ENCODE measurements at regions not wholly inside any gene's neighbourhood (a gene's known extent, or its start where the extent isn't known, plus 50 kb on each side); places are given as distances from the start of the nearest gene placed in this dataset.
"Not testable (repeated sequence)": the region's sequence is repeated elsewhere in the genome, so short reads cannot be mapped to it uniquely, and the experiment has no call there.

DNA sequence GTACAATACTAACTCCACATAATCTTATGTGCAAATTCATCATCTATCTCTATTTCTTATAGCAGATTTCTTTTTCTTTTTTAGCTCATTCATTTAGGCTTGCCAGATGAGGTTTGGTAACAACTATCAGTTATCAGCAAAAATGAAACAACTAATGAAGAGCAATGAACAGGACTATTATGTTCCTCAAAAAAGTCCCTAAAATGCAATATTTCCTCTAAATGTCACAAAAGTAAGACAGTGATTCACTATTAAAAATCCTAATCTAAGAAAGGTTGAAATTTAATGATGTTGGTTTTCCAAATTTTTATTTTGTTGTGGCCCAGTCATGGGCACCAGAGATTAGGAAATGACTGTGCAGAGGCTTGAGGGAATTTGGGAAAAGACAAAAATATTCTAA is 135.3 kb downstream of the PPIAL4G start:
- DNase-seq (ENCODE audit: low read depth in 4 of 6, low spot score in 6 of 6): no peak
- Histone ChIP-seq H3K27ac (ENCODE audit: low read depth, low read length) (no peak overlapping the region), H3K9me3 (ENCODE audit: control insufficient read depth, insufficient read depth, low read length) (no peaks in the 10 kb centered on the region), H3K36me3 (ENCODE audit: control insufficient read depth, insufficient read depth, low read length) (no peaks in the 10 kb centered on the region), H3K4me3 (ENCODE audit: low read depth, low read length) (no peak overlapping the region), H3K27me3 (ENCODE audit: control insufficient read depth, insufficient read depth, low read length) (peaks cover 32% of the 10 kb centered on the region), H3K4me1 (ENCODE audit: control insufficient read depth, insufficient read depth, low read length) (no peaks in the 10 kb centered on the region)

DNA sequence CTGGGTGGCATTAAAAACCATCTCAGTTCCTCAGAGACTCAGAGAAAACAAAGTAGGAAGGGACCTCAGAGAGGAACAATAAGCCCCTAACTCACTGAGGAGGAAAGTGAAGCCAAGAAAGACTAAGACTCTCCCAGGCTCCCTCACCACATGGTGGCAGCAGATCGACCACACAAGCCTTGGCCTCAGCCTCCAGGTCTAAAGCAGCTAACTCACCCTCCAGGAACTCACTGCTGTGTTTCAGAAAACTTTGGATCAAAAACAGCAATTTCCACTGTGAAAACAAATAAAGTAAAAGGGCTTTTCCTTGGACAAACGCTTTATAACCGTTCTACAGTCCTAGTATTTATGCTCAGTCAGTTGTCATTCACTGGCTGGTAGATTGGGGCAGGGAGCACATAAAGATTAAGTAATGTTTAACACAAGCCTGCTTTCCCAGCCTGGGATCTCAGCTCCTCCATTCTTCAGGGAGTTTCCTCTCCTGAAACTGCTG is 137.4 kb downstream of the PPIAL4G start:
- DNase-seq (ENCODE audit: low read depth in 4 of 6, low spot score in 6 of 6): peak in 2 of 6 donors; percentile 43 to 53
- not testable (repeated sequence) for H3K36me3 ChIP-seq (ENCODE audit: control insufficient read depth, insufficient read depth, low read length)

DNA sequence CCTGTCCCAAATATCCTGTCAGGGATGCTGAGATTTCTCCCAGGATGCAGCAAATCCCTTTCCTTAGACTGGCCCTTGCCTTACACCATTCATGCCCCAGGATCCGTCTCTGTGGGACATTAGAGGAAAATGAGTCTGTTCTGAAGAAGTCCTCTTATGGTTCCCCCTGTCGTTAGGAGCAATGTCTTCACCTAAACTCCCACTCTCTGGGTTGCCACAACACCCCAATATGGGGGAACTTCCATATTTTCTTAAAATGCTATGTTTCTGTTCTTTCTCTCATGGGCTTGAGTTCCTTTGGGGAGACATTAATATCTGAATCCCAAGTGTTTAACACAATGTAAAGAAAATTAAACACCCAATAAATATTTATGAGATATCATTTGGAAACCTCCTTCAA is 138.5 kb downstream of the PPIAL4G start:
- not testable (repeated sequence) for H3K27me3 ChIP-seq (ENCODE audit: control insufficient read depth, insufficient read depth, low read length); H3K36me3 ChIP-seq (ENCODE audit: control insufficient read depth, insufficient read depth, low read length); H3K9me3 ChIP-seq (ENCODE audit: control insufficient read depth, insufficient read depth, low read length); H3K27ac ChIP-seq (ENCODE audit: low read depth, low read length); H3K4me1 ChIP-seq (ENCODE audit: control insufficient read depth, insufficient read depth, low read length); DNase-seq (ENCODE audit: low read depth in 4 of 6, low spot score in 6 of 6); H3K4me3 ChIP-seq (ENCODE audit: low read depth, low read length)
- no CpG with 5 or more reads among the region's 2 CpGs for WGBS (ENCODE audit: insufficient coverage)

More for the DNA sequence above, 137.4 kb downstream of the PPIAL4G start:
- 0% methylated on average over 1 of the region's 3 CpGs for WGBS (ENCODE audit: insufficient coverage)
- H3K9me3 ChIP-seq (ENCODE audit: control insufficient read depth, insufficient read depth, low read length); H3K27ac ChIP-seq (ENCODE audit: low read depth, low read length); H3K4me1 ChIP-seq (ENCODE audit: control insufficient read depth, insufficient read depth, low read length); H3K4me3 ChIP-seq (ENCODE audit: low read depth, low read length): not testable (repeated sequence)
- H3K27me3 ChIP-seq (ENCODE audit: control insufficient read depth, insufficient read depth, low read length): peaks cover 11% of the 10 kb centered on the region

DNA sequence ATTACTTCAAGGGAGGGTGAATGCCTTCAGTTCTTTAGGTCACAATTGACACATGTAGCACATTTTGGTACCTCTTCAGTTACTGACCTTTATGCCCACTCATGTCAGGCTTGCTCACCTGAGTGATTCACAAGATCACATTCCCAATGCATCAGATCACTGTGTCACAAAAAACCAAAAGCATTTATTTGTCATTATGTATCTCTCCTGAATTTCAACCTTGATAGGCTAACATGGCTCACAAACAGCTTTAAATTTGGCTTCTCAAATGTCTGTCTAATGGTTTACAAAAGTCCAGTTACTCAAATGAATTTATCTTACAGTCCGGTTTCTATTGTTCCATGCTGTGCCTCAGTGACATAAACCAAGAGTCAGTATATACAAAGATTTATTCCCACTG is 141.4 kb downstream of the PPIAL4G start:
- H3K4me1 ChIP-seq (ENCODE audit: control insufficient read depth, insufficient read depth, low read length); DNase-seq (ENCODE audit: low read depth in 4 of 6, low spot score in 6 of 6); H3K27ac ChIP-seq (ENCODE audit: low read depth, low read length); H3K9me3 ChIP-seq (ENCODE audit: control insufficient read depth, insufficient read depth, low read length); H3K4me3 ChIP-seq (ENCODE audit: low read depth, low read length); H3K36me3 ChIP-seq (ENCODE audit: control insufficient read depth, insufficient read depth, low read length); H3K27me3 ChIP-seq (ENCODE audit: control insufficient read depth, insufficient read depth, low read length): not testable (repeated sequence)
- WGBS (ENCODE audit: insufficient coverage): no CpG with 5 or more reads among the region's 1 CpG

DNA sequence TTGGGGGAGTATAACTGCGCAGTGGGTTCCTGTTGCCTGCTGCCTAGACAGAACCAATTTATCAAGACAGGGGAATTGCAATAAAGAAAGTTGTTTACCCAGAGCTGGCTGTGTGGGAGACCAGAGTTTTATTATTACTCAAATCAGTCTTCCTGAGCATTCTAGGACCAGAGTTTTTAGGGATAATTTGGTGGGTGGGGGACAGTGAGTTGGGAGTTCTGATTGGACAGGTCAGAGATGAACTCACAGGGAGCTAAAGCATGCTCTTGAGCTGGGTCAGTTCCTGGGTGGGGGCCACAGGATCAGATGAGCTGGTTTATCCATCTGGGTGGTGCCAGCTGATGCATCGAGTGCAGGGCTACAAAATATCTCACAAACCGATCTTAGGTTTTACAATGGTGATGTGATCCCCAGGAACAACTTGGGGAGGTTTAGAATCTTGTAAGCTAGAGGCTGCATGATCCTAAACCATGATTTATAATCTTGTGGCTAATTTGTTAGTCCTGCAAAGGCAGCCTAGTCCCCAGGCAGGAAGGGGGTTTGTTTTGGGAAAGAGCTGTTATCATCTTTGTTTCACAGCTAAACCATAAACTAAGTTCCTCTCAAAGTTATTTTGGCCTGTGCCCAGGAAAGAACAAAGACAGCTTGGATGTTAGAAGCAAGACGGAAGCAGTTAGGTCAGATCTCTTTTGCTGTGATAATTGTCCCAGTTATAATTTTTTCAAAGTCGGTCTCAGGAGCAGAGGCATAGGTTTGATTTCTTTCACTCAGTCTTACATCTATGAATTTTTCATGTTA is 146.8 kb downstream of the PPIAL4G start:
- not testable (repeated sequence) for H3K4me1 ChIP-seq (ENCODE audit: control insufficient read depth, insufficient read depth, low read length); H3K36me3 ChIP-seq (ENCODE audit: control insufficient read depth, insufficient read depth, low read length); DNase-seq (ENCODE audit: low read depth in 4 of 6, low spot score in 6 of 6); H3K4me3 ChIP-seq (ENCODE audit: low read depth, low read length); H3K27ac ChIP-seq (ENCODE audit: low read depth, low read length); H3K9me3 ChIP-seq (ENCODE audit: control insufficient read depth, insufficient read depth, low read length)
- peaks cover 15% of the 10 kb centered on the region for H3K27me3 ChIP-seq (ENCODE audit: control insufficient read depth, insufficient read depth, low read length)
- WGBS (ENCODE audit: insufficient coverage): 80% methylated on average over 1 of the region's 5 CpGs

DNA sequence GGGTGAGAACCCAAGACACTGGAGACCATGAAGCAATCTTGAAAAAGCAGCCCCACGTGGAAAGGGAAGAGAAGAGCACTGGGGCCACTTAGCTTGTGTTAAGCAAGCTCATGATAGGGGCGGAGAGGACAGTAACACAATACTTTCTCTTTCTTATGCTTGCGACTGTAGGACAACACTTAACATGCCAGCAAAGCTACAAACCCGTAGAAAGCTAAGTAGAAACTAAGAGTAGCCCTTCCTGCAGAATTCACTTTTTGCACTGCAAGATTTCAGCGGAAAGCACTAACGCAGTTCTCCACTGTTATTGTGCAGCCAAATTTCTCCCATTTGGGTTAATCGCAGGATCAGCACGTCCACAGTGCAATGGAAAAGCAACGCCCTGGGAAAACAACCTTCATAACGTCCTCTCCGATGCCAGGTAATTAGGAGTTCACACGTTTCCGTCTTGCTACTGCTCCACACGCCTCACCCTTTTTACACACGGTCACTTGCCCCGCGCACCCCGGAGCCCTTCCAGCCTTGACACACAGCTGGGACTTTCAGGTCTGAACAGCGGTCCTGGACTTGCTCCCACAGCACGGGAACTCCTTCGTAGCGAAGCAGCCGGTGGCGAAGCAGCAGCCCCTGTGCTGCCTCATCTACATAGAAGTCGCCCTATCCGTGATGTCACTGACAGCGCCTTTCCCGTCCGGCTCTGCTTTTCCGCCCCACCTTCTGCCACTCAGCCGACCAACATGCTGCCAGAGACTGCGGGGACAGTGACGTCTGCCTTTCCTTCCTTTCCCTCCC is 148.6 kb downstream of the PPIAL4G start:
- peaks cover 11% of the 10 kb centered on the region for H3K4me1 ChIP-seq (ENCODE audit: control insufficient read depth, insufficient read depth, low read length)
- WGBS (ENCODE audit: insufficient coverage): under 1% methylated on average over 29 of the region's 33 CpGs
- peaks cover 24% of the 10 kb centered on the region for H3K27me3 ChIP-seq (ENCODE audit: control insufficient read depth, insufficient read depth, low read length)
- H3K36me3 ChIP-seq (ENCODE audit: control insufficient read depth, insufficient read depth, low read length): no peaks in the 10 kb centered on the region
- H3K27ac ChIP-seq (ENCODE audit: low read depth, low read length): peak overlapping the region; percentile 75
- no peaks in the 10 kb centered on the region for H3K9me3 ChIP-seq (ENCODE audit: control insufficient read depth, insufficient read depth, low read length)
- peak overlapping the region; percentile 68 for H3K4me3 ChIP-seq (ENCODE audit: low read depth, low read length)
- DNase-seq (ENCODE audit: low read depth in 4 of 6, low spot score in 6 of 6): peak; percentile 43 to 95 (median 71)

DNA sequence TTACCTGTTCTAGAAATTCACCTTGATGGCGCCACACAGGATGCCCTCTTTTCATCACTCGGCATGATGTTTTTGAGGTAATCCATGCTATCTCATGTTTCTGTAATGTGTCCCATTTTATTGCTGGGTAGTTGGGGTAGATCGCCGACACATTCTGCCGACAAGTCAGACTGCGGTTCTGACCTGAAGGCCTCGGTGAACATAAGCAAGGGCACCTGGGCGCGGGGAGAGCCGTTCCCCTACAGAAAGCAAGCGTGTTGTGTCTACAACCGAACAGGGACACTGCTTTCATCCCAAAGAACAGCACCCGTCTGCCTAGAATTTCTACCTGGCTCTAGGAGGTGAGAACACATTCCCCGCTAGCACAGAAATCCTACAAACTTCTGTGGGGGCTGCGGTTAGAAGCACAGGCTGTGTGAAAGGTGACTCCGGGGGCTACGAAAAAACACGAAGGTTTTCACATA is 149.2 kb downstream of the PPIAL4G start:
- Histone ChIP-seq H3K9me3 (ENCODE audit: control insufficient read depth, insufficient read depth, low read length) (no peaks in the 10 kb centered on the region), H3K27me3 (ENCODE audit: control insufficient read depth, insufficient read depth, low read length) (peaks cover 30% of the 10 kb centered on the region), H3K4me3 (ENCODE audit: low read depth, low read length) (peak overlapping the region; percentile 68), H3K27ac (ENCODE audit: low read depth, low read length) (peak overlapping the region; percentile 75), H3K36me3 (ENCODE audit: control insufficient read depth, insufficient read depth, low read length) (no peaks in the 10 kb centered on the region), H3K4me1 (ENCODE audit: control insufficient read depth, insufficient read depth, low read length) (peaks cover 15% of the 10 kb centered on the region)
- DNase-seq (ENCODE audit: low read depth in 4 of 6, low spot score in 6 of 6): no peak
- WGBS (ENCODE audit: insufficient coverage): 4% methylated on average over 14 of the region's 18 CpGs

DNA sequence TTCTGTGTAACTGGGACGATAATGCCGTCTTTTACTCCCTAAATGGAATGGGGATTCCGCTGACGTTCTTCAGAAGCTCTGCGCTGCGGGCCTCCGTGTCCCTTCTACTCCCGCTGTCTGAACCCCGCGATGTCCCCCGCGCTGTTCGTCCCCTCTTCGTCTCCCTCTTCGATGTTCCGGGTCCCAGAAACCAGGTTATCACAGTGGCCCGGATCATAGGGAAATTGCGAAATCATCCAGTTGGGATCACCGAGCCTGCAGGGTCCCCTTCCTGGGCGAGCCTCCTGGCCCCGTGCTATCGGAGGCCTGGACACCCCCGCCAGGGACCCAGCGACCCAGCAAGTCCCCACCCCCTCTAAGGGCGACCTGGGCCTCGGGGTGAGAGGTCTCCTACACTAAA is 154.2 kb downstream of the PPIAL4G start:
- Histone ChIP-seq H3K27ac (ENCODE audit: low read depth, low read length) (no peak overlapping the region), H3K9me3 (ENCODE audit: control insufficient read depth, insufficient read depth, low read length) (no peaks in the 10 kb centered on the region), H3K36me3 (ENCODE audit: control insufficient read depth, insufficient read depth, low read length) (no peaks in the 10 kb centered on the region), H3K4me1 (ENCODE audit: control insufficient read depth, insufficient read depth, low read length) (peaks cover 14% of the 10 kb centered on the region), H3K27me3 (ENCODE audit: control insufficient read depth, insufficient read depth, low read length) (peaks cover 31% of the 10 kb centered on the region), H3K4me3 (ENCODE audit: low read depth, low read length) (no peak overlapping the region)
- no peak for DNase-seq (ENCODE audit: low read depth in 4 of 6, low spot score in 6 of 6)
- WGBS (ENCODE audit: insufficient coverage): 35% methylated on average over 25 of the region's 26 CpGs

DNA sequence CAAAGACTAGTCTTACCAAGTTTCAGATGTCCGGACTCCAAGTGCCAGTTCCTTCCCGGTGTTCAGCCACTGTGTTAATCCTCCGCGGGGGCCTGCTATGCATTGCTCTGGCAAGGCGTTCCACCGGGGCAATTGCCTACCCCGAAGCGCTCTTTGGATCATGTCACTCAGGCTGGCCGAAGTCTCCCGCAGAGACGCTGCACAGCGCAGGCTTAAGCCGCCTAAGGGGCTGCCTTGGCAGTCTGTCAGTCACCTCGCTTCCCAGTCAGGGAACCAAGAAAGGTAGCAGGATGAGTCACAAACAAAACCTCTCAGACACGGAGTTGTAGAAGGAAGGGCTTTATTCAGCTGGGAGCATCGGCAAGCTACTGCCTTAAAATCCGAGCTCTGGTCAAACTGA is 158.1 kb downstream of the PPIAL4G start:
- DNase-seq (ENCODE audit: low read depth in 4 of 6, low spot score in 6 of 6); H3K27ac ChIP-seq (ENCODE audit: low read depth, low read length); H3K36me3 ChIP-seq (ENCODE audit: control insufficient read depth, insufficient read depth, low read length); H3K9me3 ChIP-seq (ENCODE audit: control insufficient read depth, insufficient read depth, low read length); H3K4me1 ChIP-seq (ENCODE audit: control insufficient read depth, insufficient read depth, low read length); H3K4me3 ChIP-seq (ENCODE audit: low read depth, low read length): not testable (repeated sequence)
- 94% methylated on average over 14 of the region's 17 CpGs for WGBS (ENCODE audit: insufficient coverage)
- peaks cover 19% of the 10 kb centered on the region for H3K27me3 ChIP-seq (ENCODE audit: control insufficient read depth, insufficient read depth, low read length)
